Posterior cingulate gyrus (tissue), 11 donors: ENCODE measurements at regions not wholly inside any gene's neighbourhood (a gene's known extent, or its start where the extent isn't known, plus 50 kb on each side); places are given as distances from the start of the nearest gene placed in this dataset.
"Not testable (repeated sequence)": the region's sequence is repeated elsewhere in the genome, so short reads cannot be mapped to it uniquely, and the experiment has no call there.

Experiments
- DNase-seq, 10 donors: peaks; one replicate each; pipeline versions ENCODE4 v3.0.0 to v3.0.0-alpha.2; 2020 to 2021; ENCODE audit warnings: mixed read lengths in 3 of 10
- intact Hi-C: fragments of 100-400 bp; cut with DNase I; formaldehyde crosslinking; loops from one replicate; pipeline ENCODE4 v1.15.1; 2023

DNA sequence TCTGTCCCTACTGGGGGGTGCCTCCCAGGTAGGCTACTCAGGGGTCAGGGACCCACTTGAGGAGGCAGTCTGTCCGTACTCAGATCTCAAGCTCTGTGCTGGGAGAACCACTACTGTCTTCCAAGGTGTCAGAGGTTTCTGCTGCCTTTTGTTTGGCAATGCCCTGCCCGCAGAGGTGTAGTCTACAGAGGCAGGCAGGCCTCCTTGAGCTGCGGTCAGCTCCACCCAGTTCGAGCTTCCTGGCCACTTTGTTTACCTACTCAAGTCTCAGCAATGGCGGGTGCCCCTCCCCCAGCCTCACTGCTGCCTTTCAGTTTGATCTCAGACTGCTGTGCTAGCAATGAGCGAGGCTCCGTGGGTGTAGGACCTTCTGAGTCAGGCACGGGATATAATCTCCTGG lies 263.1 kb upstream of the DAB2 start:
- DNase-seq, intact Hi-C loops: not testable (repeated sequence)

- DNase-seq: no peak
- intact Hi-C loops: no loop called here
Measured at GRCh38 chr5:39680213-39680612, 255.4 kb upstream of the DAB2 start.

DNA sequence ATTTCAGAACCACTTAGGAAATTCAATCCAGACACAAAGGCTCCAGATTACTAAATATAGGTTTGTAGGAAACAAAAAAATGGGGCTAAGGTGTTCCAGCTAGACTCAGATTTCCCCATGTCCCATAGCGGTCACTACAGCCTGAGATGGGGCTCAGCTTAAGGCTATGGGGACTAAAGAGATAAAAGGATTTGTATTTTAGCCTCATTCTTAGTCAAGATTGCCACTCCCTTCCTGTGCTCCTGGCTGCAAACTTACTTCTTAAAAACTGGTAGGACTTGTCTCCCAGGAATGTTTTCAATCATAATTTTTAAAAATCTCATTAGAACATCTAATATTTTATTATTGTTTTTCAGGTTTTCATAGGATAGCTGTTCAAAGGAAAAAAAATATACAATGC lies 253.8 kb upstream of the DAB2 start:
- no peak for DNase-seq
- intact Hi-C loops: no loop called here

- no peak for DNase-seq
- intact Hi-C loops: no loop called here
Measured at GRCh38 chr5:39675676-39676075, 250.9 kb upstream of the DAB2 start.

DNA sequence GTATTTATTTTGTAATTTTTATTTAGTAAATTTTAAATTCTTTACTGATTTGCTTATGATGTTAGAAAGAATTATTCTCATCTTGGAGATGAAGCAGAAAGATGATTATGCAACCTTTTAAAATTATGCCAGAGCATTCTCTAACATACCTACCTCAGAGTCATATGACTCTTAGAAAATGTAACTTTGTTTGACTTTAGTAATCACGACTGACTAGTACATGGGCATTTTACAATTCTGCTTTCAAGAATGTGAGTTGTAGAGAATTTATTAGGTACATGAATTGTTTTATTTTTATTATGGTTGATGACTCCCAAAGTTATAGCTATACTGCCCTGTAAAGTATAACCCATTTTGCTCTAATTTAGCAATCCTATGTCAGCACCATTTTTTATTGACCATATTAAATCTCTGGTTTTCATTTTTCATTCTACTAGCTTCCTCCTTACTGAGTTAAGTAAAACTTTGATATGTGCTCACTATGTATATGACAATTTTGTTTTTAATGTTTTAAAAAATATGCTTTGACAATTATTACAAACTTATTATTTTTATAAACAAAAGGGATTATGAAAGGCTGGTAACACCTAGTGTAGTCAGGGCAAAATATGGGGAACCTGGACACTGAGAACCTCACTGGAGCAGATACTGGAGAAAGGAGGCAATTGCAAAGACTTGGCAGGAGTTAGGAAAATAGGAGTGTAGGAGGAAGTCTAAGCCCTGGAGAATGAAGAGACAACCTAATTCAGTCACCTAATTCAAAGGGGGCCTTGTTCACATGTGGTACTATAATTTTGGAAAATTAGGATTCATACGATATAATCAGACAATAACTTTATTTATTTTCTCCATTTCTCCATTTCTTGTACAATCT lies 249.7 kb upstream of the DAB2 start:
- intact Hi-C loops: no loop called here
- DNase-seq: no peak

GRCh38 chr5:39671561-39671961 lies 246.8 kb upstream of the DAB2 start:
- intact Hi-C loops: no loop called here
- no peak for DNase-seq

- DNase-seq: no peak
- intact Hi-C loops: no loop called here
Measured at GRCh38 chr5:39670955-39671354, 246.2 kb upstream of the DAB2 start.

DNA sequence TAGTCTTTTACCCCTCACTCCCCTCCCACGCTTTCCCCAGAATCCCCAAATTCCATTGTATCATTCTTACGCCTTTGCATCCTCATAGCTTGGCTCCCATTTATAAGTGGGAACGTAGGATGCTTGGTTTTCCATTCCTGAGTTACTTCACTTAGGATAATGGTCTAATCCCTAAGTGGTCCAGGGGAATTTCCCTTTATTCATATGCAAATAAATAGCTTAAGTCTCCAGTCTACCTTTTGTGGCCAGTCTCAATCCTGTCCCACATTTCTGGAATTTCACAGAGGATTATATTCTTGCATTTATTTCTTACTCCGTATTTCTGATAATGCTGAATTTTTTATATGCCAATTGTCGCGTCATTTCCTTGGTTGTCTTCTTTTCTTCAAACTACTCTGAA lies 245.6 kb upstream of the DAB2 start:
- intact Hi-C loops: no loop called here
- no peak for DNase-seq

DNA sequence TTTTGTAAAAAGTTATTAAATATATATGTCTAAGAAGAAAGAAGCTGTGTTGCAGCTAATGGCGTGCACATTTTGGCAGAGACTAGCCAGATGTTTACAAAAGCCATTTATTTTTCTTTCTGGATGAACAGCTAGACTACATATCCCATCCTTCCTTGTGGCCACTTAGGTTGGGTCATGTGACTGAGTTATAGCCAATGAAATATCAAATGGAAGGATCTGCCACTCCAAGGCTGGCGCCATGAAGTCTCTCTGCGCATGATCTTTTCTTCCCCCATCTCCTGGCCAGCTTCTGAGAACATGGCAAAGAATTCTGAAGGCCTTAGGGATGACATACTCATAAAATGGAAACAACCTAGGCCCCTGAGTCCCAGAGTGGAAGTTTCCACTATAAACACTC lies 244.2 kb upstream of the DAB2 start:
- intact Hi-C loops: no loop called here
- DNase-seq: no peak

DNA sequence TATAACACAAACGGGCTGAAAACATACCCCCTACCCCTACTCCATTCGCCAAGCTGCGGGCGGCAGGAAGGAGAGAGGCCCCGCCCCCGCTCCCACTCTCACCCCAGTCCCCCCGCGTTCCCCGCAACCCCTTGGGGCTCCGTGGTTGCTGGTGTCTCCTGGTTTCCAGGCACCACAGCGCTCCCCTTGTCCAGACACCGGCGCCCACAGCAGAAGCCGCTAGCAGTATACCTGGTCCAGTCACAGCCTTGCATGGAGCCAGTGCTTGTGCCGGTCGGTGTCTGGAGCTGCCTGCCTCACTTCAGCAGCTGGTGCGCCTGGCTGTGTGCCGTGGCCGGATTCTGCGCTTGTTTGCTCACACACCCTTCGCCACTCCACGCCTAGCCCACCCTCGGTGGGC lies 240.5 kb upstream of the DAB2 start:
- intact Hi-C loops: no loop called here
- peak in 1 of 10 donors; percentile 78 for DNase-seq

DNA sequence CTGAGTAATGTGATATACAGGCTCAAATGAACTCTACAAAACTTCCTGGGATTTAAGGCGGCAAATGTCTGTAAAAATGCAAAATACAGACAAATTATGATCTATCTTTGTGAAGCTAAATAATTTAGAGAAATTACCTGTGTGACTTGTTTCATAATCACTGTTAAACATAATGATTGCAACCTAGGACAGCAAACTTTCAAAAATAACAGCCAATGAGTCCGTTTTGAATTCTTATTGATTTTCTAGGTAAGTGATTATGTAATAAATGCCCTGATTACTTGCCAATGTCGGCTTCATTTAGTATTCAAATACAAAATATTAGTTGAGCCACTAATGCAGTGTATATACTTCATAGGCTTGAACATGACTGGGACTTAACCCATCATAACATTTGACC lies 238.2 kb upstream of the DAB2 start:
- intact Hi-C loops: no loop called here
- DNase-seq: no peak

GRCh38 chr5:39661026-39661779 lies 236.4 kb upstream of the DAB2 start:
- no peak for DNase-seq
- intact Hi-C loops: no loop called here

DNA sequence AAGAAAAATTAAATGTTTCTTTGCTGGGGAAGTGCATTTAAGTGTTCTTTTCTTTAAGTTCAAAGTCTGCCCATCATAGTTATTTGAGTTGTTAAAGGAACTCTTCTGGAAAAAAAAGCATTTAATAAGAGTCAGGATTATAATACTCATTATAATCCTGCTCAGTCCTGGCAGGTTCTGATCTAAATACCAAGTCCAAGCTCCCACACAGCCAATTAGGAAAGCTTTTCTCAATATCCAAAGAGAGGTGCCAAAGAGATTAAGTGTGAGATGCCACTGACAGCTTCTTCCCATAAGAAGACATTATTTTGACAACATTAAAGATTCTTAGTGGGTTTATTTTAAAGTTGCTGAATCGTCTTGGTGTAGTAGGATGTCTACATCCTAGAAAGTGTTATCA lies 235.2 kb upstream of the DAB2 start:
- intact Hi-C loops: loop anchor here (1.0 kb wide), 1 partner anchor 21 kb away; no protein-coding TSS in a partner anchor
- DNase-seq: no peak

GRCh38 chr5:39658866-39659265 lies 234.1 kb upstream of the DAB2 start:
- no peak for DNase-seq
- intact Hi-C loops: no loop called here

DNA sequence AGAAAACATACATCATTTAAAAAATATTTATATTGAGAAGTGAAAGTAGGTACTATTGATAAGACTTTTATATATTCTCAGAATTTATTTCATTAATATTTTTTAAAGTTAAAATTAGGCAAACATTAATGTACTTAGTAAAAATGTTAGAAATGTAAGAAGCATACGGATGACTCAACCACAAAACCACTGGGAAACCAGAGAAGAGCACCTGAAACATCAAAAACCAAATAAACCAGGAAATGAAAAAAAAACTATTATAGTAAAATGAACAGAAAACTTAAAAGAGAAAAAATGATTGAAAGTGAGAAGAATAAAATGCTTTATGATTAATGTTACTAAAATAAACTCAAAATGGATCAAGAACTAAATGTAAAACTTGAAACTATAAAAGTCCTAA lies 233.2 kb upstream of the DAB2 start:
- no peak for DNase-seq
- intact Hi-C loops: no loop called here

DNA sequence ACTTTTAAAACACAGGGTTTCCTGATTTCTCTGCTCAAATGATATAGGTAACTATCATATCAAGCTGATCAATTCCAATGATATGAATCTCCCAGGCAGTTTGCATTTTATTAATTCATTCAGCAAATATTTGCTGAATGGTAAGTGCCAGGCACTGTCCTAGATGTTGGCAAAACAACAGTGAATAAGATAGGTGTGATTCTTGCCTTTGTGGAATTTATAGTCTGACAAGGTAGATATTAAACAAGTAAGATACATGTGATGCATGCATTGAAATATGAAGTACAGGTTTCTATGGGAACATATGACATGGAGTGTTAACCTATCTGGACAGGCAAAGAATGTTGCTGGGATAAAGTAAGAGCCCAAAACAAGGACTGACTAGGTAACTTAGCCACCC lies 231.8 kb upstream of the DAB2 start:
- intact Hi-C loops: no loop called here

DNA sequence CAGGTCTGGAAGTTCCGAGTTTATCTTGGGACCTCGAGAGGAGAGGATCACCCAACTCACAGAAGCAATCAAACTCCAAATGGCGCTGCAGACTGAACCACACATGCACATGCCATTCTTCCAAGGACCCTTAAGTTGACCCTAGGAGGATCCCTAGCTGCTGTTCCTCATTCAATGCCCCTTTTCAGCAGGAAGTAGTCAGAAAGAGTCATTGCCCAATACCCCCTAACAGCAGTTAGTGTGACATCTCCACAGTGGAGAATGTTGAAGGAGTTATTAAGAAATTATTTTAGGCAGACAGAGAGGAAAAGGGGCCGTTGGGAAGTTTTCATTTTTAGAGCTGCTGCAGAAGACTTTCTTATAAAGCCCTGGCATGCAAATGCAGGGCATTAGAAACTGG lies 229.9 kb upstream of the DAB2 start:
- DNase-seq: no peak
- intact Hi-C loops: no loop called here

More for the DNA sequence above, 231.8 kb upstream of the DAB2 start:
- no peak for DNase-seq

GRCh38 chr5:39652481-39652880 lies 227.7 kb upstream of the DAB2 start:
- intact Hi-C loops, DNase-seq: not testable (repeated sequence)

- no peak for DNase-seq
- intact Hi-C loops: no loop called here
Measured at GRCh38 chr5:39652036-39652435, 227.3 kb upstream of the DAB2 start.

- intact Hi-C loops: no loop called here
Measured at GRCh38 chr5:39650008-39650762, 225.4 kb upstream of the DAB2 start.

DNA sequence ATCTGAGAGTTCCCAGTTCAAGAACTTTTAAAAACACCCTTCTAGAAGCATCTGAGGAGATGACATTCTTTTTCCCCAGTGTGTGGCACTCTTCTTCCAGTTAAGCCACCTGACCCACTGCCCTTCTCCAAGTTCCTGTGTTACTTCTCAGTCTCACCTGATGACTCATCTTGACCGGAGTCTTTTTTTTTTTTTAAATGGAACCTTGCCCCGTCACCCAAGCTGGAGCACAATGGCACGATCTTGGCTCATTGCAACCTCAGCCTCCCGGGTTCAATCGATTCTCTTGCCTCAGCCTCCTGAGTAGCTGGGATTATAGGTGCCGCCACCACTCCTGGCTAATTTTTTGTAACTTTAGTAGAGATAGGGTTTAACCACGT lies 224.1 kb upstream of the DAB2 start:
- no peak for DNase-seq
- intact Hi-C loops: no loop called here

More at GRCh38 chr5:39650008-39650762, 225.4 kb upstream of the DAB2 start:
- DNase-seq: no peak
